ENCODE measurements at regions not wholly inside any gene's neighbourhood (a gene's known extent, or its start where the extent isn't known, plus 50 kb on each side); places are given as distances from the start of the nearest gene placed in this dataset.
"Not testable (repeated sequence)": the region's sequence is repeated elsewhere in the genome, so short reads cannot be mapped to it uniquely, and the experiment has no call there.

DNA sequence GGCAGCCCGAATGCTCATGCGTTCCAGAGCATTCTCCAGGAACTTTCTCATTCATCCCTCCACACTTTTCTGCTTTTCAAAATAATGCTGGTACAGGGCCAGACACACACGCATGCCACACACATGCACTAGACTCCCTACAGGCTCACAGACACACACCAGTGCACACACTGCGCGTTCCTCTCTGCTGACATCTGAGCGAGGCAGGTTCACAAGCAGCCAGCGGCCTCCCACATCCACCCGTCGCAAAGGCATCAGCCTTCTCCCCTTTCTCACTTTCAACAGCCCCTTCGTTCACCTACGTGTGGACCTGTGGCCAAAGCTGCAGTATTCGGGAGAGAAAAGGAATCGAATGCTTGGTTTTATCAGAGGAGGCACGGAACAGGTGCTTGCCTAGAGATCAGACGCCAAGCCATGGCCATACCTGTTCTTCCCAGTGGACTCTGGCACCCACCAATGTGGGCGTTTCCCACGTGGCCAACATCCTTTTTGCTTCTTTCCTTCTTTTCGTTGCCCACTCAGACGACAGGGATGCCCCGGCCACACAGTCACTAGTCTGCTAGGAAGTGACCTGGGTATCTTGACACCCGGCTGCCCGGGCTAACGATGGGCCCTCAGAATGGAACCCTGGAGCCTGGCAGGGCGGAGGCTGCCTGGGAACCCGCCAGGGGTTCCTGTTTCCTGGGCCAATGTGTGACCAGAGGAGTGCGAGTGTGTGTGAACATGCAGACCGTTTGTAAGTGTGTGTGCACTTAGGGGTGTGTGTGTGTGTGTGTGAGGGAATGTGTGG, 85.8 kb upstream of the ID2 start:
- no peak for DNase-seq (ENCODE audit: low read depth in 4 of 4, low spot score in 3 of 4)

DNA sequence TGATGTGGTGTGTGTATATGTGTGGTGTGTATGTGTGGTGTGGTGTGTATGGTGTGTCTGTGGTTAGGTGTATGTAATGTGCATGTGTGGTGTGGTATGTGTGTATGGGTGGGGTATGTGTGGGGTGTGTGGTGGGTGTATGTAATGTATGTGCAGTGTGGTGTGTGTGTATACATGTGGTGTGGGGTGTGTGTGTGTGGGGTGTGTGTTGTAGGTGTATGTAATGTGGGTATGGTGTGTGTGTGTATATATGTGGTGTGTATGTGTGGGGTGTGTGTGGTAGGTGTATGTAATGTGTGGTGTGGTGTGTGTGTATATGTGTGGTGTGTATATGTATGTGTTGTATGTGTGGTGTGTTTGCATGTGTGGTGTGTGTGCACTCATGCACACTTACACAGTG, 84.8 kb upstream of the ID2 start:
- no peak for DNase-seq (ENCODE audit: low read depth in 4 of 4, low spot score in 3 of 4)

DNA sequence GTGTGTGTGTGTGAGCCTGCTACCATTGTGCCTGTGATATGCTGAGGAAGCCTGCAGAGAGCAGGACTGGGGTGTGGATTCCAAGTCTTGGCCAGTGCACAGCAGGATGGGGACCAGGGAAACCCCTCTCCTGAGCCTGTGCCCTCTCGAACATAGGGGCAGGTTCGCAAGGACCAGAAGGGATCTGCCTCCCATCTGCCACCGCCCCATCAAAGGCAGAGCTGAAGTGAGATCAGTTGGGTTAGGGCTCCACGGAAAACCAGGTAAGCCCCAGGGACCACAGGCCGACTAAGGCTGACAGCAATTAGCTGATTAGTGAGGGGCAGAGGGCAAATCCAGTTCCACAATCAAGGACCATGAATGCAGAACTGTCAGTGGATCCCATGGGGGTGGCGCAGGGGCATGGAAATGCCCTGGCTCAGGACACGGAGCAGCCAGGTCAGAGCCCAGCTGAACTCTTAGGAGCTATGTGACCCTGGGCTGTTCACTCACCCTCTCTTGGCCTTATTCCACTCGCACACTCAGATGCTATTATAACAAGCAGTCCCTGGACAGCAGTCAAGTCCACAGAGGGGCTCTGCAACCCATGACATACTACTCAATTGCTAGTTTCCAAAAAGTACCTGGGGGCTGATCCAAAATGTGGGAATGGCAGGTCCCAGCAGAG, 84.2 kb upstream of the ID2 start:
- DNase-seq (ENCODE audit: low read depth in 4 of 4, low spot score in 3 of 4) = no peak

DNA sequence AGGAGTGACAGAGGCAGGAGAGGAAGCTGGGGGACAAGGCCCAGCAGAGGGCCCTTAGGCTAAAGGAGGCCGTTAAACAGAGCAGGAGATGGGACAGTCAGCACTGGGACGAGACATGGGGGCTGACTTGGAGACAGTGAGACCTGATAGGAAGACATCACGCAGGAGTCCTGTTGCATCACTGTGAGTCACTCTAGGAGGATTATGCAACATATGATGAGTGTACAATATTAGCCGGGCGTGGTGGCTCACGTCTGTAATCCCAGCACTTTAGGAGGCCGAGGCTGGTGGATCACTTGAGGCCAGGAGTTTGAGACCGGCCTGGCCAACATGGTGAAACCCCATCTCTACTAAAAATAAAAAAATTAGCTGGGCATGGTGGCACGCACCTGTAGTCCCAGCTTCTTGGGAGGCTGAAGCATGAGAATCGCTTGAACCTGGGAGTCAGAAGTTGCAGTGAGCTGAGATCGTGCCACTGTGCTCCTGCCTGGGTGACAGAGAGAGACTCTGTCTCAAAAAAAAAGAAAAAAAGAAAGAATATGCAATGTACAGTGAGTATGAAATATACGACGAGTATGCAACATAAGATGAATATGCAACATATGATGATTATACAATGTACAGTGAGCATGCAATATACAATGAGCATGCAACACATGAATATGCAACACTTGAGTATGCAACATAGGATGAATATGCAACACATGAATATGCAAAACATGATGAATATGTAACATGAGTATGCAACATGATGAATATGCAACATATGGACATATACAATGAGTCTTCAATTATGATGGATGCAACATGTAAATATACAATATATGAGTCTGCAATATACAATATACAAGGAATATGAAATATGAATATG, 83.3 kb upstream of the ID2 start:
- no peak for DNase-seq (ENCODE audit: low read depth in 4 of 4, low spot score in 3 of 4)

DNA sequence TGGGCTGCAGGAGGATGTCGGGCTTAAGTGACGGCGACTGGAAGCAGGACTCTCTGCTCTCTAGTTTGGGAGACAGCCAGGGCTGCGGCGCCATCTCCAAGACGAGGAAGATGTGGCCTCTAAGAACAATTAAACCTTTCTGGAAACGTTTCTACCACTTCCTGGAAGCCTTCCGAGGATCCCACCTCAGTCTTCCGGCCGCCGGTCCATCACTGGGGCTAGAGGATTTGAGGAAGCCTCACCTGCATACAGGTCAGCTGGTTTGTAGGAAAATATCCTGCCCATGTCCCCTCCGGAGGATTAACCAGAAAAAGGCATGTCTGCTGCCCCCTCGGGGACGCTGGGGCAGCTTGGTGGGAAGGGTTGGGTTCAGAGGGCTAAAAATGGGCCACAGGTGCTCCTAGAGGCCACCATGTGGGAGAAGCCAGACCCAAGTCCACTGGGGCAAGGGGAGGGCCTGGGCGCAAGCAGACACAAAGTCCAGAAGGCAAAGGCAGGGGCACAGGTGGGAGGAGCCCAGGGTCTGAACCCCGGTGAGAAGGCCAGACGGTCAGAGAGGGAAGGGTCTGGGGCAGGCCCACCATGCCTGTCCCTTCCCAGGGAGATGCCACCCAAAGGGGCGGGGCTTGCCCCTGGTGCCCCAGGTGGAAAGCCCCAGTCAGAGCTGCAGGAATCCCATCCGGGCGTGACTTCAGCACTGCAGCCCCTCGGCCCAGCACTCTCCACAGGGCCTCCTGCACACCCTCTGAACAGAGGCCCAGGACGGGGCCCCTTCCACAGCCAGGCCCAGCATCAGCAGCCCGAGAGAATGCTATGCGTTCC, 82.2 kb upstream of the ID2 start:
- DNase-seq (ENCODE audit: low read depth in 4 of 4, low spot score in 3 of 4) = no peak

DNA sequence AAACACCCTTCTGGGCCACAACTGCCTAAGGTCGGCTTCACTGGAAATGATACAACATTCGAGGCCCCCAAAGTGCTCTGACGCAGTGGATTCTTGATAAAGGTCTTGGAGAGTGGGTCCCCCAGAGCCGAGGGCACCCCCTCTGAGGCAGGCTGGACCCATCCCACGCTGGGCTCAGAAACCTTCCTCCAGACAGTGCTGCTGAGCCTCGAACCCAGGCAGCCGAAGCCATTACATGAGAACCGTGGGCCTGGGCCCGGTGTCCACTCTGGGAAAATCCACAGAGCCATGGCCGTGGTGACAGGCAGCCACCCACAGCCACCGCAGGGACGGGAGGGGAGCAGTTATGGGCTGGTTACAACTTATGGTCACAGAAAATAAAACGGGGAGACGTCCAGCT, 81.4 kb upstream of the ID2 start:
- DNase-seq (ENCODE audit: low read depth in 4 of 4, low spot score in 3 of 4) = no peak

DNA sequence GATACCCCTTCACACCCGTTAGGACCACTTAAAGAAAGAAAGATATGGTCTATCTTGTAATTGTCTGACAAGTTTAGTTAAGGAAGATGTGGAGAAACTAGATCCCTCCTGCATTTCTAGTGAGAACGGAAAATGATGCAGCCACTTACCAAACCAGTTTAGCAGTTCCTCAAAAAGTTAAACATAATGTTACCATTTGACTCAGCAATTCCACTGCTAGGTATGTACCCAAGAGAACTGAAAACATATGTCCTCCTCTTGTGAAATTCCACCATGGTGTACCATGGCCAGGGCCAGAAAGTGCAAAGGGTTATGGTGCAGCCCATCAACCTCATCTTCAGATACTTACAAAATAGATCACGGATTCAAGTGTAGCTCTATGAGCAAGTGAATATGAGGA, 79.0 kb upstream of the ID2 start:
- no peak for DNase-seq (ENCODE audit: low read depth in 4 of 4, low spot score in 3 of 4)

DNA sequence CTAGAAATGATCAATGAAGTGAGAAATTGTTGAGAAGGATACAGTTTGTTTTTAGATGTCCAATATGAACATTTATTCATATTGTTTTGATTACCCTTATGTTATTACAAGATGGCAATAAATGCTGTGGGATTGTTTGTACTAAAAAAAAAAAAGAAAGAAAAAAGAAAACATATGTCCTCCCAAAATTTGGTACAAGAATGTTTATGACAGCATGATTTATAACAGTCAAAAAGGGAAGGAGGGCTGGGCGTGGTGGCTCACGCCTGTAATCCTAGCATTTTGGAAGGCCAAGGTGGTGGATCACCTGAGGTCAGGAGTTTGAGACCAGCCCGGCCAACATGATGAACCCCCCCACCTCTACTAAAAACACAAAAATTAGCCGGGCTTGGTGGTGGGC, 78.5 kb upstream of the ID2 start:
- not testable (repeated sequence) for DNase-seq (ENCODE audit: low read depth in 4 of 4, low spot score in 3 of 4)

DNA sequence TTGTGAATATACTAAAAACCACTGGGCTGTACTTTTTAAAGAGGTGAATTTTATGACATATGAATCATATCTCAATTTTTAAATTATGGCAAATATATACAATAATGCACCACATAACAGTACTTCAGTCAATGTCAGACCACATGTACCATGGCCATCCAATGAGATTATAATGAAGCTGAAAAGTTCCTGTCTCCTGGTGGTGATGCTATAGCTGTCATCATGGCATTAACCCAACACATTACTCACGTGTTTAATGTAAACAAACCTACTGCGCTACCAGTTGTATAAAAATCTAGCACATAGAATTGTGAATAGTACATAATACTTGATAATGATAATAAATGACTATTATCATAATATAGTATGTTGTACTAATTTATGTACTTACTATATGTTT, 77.6 kb upstream of the ID2 start:
- DNase-seq (ENCODE audit: low read depth in 4 of 4, low spot score in 3 of 4) = no peak

DNA sequence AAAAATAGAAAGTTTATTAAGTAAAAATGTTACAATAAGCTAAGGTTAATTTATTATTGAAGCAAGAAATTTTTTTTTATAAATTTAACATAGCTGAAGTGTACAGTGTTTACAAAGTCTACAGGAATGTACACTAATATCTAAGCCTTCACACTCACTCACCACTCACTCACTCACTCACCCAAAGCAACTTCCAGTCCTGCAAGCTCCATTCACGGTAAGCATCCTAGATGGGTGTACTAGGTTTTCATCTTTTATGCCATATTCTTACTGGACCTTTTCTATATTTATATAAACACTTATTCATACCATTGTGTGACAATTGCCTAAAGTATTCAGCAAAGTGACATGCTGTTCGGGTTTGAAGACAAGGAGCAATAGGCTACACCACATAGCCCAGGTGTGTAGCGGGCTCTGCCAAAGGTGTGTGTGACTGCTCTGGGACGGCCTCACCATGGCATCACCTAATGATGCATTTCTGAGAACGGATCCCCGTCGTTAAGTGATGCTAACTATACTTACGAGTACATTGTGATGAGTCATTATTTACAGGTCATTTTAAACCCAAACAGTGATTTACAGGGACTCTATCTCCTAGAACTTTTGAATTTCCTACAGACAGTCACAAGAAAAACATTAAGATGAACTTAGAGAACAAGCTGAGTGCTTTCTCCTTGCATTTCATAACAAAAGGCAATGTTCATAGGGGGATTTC, 76.3 kb upstream of the ID2 start:
- no peak for DNase-seq (ENCODE audit: low read depth in 4 of 4, low spot score in 3 of 4)

DNA sequence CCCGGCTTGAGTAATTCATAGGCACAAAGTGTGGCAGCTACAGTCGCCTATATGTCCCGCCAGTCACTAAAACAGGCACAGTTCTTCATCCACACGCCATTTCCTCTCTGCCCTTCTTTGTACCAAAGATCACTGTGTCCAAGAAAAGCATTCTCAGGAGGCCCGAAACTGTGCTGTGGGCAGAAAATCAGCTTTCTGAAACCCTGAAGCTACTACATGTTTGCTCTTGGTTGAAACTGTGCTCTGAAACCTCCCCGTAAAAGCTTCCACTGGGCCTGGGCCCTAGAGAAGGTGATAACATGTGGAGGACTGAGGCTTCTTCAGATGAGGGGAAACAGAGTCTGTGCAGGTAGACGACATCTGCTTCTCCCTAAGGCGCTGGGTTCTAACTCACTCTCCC, 75.6 kb upstream of the ID2 start:
- DNase-seq (ENCODE audit: low read depth in 4 of 4, low spot score in 3 of 4) = no peak

DNA sequence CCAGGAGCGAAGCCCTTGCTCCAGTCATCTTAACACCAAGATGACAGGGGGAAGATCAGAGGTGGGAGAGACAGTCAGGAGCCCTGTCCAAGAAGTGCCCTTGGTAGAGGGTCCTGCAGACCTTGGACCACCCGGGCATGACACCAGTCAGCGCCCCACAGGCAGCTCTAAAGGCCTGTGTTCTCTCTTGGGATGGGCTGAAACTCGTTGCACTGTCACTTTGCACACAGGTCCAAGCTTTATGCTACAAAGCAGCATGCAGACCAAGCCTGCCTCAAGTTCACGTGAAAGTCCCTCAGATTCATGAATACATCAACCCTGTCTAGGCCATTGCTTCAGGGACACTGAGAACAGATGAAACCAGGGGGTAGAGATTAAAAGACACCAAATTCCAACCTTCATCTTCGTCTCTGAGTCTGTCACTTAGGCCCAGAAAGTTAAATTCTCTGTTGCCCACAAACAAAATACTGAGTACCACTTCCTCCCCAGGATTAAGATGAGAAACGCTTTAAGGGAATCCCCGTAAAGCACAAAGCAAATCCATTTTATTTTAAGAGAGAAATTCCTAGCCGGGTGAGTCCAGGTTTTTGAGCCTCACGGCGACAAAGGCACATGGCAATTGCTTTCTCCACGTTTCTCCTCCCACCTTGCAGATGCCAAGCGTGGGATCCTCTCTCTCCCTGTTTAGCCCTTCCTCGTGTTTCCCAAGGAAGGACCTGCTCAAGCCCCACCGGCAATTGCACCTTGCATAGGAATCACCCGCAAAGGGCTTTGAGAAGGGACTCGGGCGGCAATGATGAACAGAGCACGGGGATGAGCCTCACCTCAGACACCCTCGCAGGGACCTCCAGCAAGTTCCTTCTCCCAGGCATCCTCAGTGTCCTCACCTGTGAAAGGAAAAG, 75.0 kb upstream of the ID2 start:
- DNase-seq (ENCODE audit: low read depth in 4 of 4, low spot score in 3 of 4) = no peak

DNA sequence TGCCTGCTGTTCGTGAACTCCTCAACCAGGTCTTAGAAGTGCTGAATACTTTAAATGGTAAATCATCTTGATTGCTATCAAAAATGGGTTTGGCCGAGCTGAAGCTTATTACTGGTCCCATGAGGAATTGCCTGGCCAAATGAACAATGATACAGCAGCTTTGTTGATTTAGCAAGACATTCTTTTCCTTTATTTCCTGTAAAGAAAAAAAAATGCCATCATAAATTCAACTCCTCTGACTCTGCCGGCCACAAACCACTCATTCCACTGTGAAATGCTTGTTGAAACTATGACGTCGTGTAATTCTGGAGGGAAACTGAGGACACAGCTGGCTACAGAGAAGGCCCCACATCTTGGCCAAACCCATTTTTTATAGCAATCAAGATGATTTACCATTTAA, 74.2 kb upstream of the ID2 start:
- no peak for DNase-seq (ENCODE audit: low read depth in 4 of 4, low spot score in 3 of 4)

DNA sequence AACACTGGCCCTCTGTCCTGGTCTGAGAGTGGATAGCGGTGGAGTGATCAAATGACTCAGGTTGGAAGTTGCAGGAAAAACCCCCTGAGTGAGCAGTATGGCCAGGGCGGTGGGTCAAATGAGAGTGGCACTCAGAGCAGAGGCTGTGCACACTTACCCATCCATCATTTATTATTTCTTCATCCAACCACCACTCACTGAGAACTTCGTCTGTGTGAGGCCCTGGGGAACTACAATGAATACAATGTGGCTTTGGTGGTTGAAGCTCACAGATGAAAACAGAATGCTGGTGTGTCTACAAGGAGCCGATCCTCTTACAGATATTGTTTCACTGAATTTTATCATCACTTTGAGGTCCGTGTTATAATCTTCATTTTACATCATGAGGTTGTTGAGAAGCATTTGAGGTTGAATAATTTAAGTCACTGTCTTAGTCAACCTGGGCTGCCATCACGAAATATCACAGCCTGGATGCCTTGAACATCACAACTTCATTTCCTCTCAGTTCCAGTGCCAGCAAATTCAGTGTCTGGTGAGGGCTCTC, 73.4 kb upstream of the ID2 start:
- DNase-seq (ENCODE audit: low read depth in 4 of 4, low spot score in 3 of 4) = no peak

DNA sequence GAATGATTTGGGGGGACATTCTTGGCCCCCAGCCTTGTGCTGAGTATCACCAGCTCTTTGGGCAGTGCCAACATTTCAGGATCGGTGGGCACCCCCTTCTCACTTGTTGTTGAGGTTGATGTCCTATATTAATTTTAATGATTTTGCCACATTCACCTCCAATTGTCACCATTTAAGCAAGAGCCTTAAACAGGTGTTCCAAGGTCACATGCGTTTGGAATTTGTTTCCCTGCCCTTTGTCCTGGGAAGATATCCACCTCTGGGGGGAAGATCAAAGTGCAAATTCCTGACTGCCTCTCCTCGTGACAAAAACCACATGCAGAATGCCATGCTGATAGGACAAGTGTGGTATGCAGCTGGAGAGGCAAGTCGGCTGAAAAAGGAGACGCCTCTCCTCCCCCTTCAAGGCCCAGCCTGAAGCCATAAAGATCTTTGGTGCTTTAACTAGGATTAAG, 72.5 kb upstream of the ID2 start:
- no peak for DNase-seq (ENCODE audit: low read depth in 4 of 4, low spot score in 3 of 4)

DNA sequence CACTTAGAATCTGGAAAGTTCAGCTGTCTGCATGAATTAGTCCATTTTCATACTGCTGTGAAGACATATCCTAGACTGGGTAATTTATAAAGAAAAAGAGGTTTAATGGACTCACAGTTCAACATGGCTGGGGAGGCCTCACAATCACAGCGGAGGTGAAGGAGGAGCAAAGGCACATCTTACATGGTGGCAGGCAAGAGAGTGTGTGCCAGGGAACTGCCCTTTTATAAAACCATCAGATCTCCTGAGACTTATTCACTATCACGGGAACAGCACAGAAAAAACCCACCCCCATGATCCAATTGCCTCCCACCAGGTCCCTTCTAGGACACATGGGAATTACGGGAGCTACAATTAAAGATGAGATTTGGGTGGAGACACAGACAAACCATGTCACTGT, 71.1 kb upstream of the ID2 start:
- not testable (repeated sequence) for DNase-seq (ENCODE audit: low read depth in 4 of 4, low spot score in 3 of 4)

DNA sequence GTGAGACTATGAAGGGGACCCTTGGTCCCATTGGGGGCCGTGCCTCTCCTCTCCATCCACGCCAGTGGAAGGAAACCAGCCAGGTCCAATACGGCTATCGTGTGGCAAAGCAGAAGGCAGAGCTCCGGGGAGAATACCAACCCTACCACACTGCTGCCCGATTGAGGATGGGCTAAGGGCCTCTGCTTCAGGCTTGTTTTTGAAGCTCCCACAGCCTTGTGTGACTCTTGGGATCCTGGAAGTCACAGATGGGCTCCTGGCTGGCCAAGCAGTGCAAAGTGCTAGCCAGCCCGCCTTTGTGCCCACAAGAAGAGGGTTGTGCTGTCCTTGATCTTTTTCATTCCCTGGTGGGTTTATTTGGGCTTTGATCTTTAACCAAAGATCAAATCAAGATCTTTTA, 70.6 kb upstream of the ID2 start:
- no peak for DNase-seq (ENCODE audit: low read depth in 4 of 4, low spot score in 3 of 4)

DNA sequence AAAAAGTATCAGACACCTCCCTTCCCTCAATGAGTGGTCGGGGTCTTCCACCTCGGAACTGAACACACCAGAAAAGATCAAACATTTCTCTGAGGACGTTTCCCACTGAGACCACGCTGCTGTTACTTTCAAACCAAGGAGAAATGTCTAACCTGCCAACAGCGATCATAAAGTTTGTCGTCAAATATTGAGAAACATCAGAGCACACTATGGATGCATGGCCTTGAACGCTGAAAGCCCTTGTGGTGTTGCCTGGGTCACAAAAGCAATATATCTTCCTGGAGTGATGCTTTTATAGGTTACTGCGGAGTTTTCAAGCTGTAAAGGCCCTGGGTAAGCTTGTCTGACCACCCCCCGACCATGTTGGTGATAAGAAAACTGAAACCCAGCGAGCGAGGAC, 70.2 kb upstream of the ID2 start:
- DNase-seq (ENCODE audit: low read depth in 4 of 4, low spot score in 3 of 4) = no peak

DNA sequence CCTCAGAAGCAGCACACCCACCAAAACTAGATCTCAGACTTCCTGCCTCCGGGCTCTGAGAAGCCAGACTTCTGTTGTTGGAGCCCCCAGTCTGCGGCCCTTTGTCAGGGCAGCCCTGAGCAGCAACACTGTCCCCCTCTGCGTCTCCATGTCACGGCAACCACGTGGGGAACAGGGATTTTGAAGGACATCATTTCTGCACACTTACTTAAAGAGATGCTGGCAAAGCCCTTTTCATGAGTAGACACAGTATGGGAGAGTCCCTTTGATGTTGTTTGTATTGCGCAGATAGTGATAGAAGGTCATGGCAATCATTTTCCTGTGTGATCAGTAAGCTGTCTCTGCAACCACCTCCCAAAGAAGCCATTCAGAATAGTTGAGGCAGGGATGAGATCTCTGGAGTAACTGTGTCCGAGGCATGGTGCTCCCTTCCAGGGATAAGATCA, 69.1 kb upstream of the ID2 start:
- DNase-seq (ENCODE audit: low read depth in 4 of 4, low spot score in 3 of 4) = no peak

All from right renal pelvis (tissue), 4 donors.